HEK293T (cell line): ENCODE measurements at regions not wholly inside any gene's neighbourhood (a gene's known extent, or its start where the extent isn't known, plus 50 kb on each side); places are given as distances from the start of the nearest gene placed in this dataset.

Experiments
- FOXA1 ChIP-seq: fragments of 450-650 bp; IDR thresholded peaks from 2 replicates; pipeline ENCODE4 v1.6.1; 2016; ENCODE audit warnings: mild to moderate bottlenecking
- HDGF ChIP-seq: fragments of 450-650 bp; IDR thresholded peaks from 2 replicates; pipeline ENCODE4 v1.6.1; 2017; ENCODE audit warnings: antibody characterized with exemption, borderline replicate concordance
- ZNF384 ChIP-seq: fragments of 450-650 bp; IDR thresholded peaks from 2 replicates; pipeline ENCODE4 v1.6.1; 2016

GRCh38 chr3:137924628-137925027 lies 85.3 kb upstream of the CLDN18 start:
- no peak for TF ChIP-seq FOXA1
- TF ChIP-seq ZNF384 = no peak
- TF ChIP-seq HDGF = no peak
